Gastrocnemius medialis (tissue), 4 donors: ENCODE measurements at regions not wholly inside any gene's neighbourhood (a gene's known extent, or its start where the extent isn't known, plus 50 kb on each side); places are given as distances from the start of the nearest gene placed in this dataset.

Source experiments
- POLR2A ChIP-seq, 2 donors: fragments of 450-650 bp; IDR thresholded peaks; one replicate each; pipeline ENCODE4 v1.6.1; 2017; ENCODE audit warnings: antibody characterized with exemption in 2 of 2, mild to moderate bottlenecking in 2 of 2, moderate library complexity in 2 of 2
- TF ChIP-seq, protein P1 (sequence below), 5 experiments: fragments of 450-650 bp in 3 of 5; fragments of 200-600 bp in 2 of 5; sonication (generic) in 2 of 5; IDR thresholded peaks in 4 of 5; conservative IDR thresholded peaks in 1 of 5; 1 replicate in 4 of 5; 2 replicates in 1 of 5; pipeline ENCODE4 v1.5.1; 2016 to 2019; ENCODE audit warnings: antibody characterized with exemption in 5 of 5, mild to moderate bottlenecking in 3 of 5, moderate library complexity in 3 of 5

- TF ChIP-seq POLR2A (IDR thresholded peaks at IDR 0.05), result no peak
- TF ChIP-seq, protein P1, sequence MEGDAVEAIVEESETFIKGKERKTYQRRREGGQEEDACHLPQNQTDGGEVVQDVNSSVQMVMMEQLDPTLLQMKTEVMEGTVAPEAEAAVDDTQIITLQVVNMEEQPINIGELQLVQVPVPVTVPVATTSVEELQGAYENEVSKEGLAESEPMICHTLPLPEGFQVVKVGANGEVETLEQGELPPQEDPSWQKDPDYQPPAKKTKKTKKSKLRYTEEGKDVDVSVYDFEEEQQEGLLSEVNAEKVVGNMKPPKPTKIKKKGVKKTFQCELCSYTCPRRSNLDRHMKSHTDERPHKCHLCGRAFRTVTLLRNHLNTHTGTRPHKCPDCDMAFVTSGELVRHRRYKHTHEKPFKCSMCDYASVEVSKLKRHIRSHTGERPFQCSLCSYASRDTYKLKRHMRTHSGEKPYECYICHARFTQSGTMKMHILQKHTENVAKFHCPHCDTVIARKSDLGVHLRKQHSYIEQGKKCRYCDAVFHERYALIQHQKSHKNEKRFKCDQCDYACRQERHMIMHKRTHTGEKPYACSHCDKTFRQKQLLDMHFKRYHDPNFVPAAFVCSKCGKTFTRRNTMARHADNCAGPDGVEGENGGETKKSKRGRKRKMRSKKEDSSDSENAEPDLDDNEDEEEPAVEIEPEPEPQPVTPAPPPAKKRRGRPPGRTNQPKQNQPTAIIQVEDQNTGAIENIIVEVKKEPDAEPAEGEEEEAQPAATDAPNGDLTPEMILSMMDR (IDR thresholded peaks at IDR 0.05 in 4 of 5, conservative IDR thresholded peaks at IDR 0.05 in 1 of 5), result no peak
Measured at GRCh38 chr14:30002859-30003258, 75.2 kb upstream of the PRKD1 start.
